ENCODE measurements at regions not wholly inside any gene's neighbourhood (a gene's known extent, or its start where the extent isn't known, plus 50 kb on each side); places are given as distances from the start of the nearest gene placed in this dataset.

DNA sequence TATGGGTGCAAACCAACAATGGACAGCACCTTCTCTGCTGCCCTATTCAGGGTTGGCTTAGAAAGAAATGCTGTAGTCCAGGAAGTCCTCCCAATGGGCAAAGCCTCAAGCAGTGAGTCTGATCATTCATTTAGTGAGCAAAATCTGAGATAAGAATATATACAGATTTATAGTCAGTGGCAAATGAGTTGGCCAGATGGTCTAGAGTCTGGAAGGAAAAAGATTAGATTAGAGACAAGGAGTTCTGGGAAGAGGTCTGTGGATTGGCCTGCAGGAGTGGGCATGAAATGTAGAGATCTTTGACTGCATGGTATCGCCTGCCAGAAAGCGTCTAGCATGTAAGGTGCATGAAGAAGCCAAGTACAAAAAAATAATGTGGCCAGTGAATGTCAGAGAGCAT is 201.9 kb upstream of the PTER start:
- no peak for FAIRE-seq
- POLR2A ChIA-PET = no interaction called here
- 42% methylated on average over 2 of the region's 2 CpGs for WGBS (ENCODE audit: missing lambda C conversion rate)

DNA sequence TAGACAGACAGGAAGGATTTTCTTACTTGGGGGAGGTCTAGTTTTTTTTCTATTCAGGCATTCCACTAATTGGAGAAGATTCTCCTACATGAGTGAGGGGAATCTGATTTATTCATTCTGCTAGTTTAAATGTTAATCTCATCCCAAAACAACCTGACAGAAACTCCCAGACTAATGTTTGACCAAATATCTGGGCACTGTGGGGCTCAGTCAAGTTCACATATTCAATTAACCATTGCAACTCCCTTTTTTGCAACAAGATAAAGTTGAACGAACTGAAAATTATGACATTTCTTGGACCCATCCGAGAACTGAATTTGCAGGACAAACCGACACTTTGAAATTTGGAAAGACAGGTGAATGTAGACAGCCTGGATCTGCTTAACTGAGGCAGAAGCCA is 194.4 kb upstream of the PTER start:
- no peak for ATAC-seq
- CTCF ChIA-PET = interaction anchor here (0.8 kb wide), 1 partner anchor 10 kb away, joined by 3 read pairs; no protein-coding TSS in a partner anchor
- POLR2A ChIA-PET = no interaction called here

More for the DNA sequence above, 201.9 kb upstream of the PTER start:
- CTCF ChIA-PET = interaction anchor here (0.5 kb wide), 1 partner anchor 127 kb away, joined by 3 read pairs; no protein-coding TSS in a partner anchor
- Histone ChIP-seq H3K9me3 (no peaks in the 10 kb centered on the region), H3K27ac (no peak overlapping the region), H3K4me3 (no peak overlapping the region), H3K4me2 (no peak overlapping the region), H3K4me1 (no peaks in the 10 kb centered on the region)
- DNase-seq (ENCODE audit: low read depth in 1 of 2, low spot score in 1 of 2) (no peak), ATAC-seq (no peak)
- TF ChIP-seq CBX8 (IDR thresholded peaks at IDR 0.05) (no peak), HOXA7 (CRISPR knock-in tag; IDR thresholded peaks at IDR 0.05) (no peak), RARB (CRISPR knock-in tag; IDR thresholded peaks at IDR 0.05) (no peak), ZFP36 (IDR thresholded peaks at IDR 0.05; ENCODE audit: borderline replicate concordance, partially characterized antibody) (no peak), EP300 (IDR thresholded peaks at IDR 0.05) (no peak), ZNF302 (CRISPR knock-in tag; IDR thresholded peaks at IDR 0.05) (no peak), HOXB13 (CRISPR knock-in tag; IDR thresholded peaks at IDR 0.05; ENCODE audit: low read depth) (no peak), MAFK (IDR thresholded peaks at IDR 0.05; ENCODE audit: partially characterized antibody) (no peak), SREBF2 (IDR thresholded peaks at IDR 0.05) (no peak), FOXS1 (CRISPR knock-in tag; IDR thresholded peaks at IDR 0.05) (no peak), RCOR1 (IDR thresholded peaks at IDR 0.05; ENCODE audit: low read depth, low read length) (no peak), JUN (IDR thresholded peaks at IDR 0.05) (no peak), RAD21 (conservative IDR thresholded peaks at IDR 0.05 in 1 of 2, IDR thresholded peaks at IDR 0.05 in 1 of 2) (no peak)
- TF ChIP-seq, protein P1, sequence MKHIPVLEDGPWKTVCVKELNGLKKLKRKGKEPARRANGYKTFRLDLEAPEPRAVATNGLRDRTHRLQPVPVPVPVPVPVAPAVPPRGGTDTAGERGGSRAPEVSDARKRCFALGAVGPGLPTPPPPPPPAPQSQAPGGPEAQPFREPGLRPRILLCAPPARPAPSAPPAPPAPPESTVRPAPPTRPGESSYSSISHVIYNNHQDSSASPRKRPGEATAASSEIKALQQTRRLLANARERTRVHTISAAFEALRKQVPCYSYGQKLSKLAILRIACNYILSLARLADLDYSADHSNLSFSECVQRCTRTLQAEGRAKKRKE (CRISPR knock-in tag; IDR thresholded peaks at IDR 0.05; ENCODE audit: low read depth) = no peak
- TF ChIP-seq, protein P2, sequence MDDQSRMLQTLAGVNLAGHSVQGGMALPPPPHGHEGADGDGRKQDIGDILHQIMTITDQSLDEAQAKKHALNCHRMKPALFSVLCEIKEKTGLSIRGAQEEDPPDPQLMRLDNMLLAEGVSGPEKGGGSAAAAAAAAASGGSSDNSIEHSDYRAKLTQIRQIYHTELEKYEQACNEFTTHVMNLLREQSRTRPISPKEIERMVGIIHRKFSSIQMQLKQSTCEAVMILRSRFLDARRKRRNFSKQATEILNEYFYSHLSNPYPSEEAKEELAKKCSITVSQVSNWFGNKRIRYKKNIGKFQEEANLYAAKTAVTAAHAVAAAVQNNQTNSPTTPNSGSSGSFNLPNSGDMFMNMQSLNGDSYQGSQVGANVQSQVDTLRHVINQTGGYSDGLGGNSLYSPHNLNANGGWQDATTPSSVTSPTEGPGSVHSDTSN (IDR thresholded peaks at IDR 0.05) = no peak
- TF ChIP-seq, protein P3, sequence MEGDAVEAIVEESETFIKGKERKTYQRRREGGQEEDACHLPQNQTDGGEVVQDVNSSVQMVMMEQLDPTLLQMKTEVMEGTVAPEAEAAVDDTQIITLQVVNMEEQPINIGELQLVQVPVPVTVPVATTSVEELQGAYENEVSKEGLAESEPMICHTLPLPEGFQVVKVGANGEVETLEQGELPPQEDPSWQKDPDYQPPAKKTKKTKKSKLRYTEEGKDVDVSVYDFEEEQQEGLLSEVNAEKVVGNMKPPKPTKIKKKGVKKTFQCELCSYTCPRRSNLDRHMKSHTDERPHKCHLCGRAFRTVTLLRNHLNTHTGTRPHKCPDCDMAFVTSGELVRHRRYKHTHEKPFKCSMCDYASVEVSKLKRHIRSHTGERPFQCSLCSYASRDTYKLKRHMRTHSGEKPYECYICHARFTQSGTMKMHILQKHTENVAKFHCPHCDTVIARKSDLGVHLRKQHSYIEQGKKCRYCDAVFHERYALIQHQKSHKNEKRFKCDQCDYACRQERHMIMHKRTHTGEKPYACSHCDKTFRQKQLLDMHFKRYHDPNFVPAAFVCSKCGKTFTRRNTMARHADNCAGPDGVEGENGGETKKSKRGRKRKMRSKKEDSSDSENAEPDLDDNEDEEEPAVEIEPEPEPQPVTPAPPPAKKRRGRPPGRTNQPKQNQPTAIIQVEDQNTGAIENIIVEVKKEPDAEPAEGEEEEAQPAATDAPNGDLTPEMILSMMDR (IDR thresholded peaks at IDR 0.05) = no peak
- TF ChIP-seq, protein P4, sequence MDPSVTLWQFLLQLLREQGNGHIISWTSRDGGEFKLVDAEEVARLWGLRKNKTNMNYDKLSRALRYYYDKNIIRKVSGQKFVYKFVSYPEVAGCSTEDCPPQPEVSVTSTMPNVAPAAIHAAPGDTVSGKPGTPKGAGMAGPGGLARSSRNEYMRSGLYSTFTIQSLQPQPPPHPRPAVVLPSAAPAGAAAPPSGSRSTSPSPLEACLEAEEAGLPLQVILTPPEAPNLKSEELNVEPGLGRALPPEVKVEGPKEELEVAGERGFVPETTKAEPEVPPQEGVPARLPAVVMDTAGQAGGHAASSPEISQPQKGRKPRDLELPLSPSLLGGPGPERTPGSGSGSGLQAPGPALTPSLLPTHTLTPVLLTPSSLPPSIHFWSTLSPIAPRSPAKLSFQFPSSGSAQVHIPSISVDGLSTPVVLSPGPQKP (IDR thresholded peaks at IDR 0.05; ENCODE audit: low read depth, low read length) = no peak
- TF ChIP-seq, protein P5, sequence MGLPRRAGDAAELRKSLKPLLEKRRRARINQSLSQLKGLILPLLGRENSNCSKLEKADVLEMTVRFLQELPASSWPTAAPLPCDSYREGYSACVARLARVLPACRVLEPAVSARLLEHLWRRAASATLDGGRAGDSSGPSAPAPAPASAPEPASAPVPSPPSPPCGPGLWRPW (IDR thresholded peaks at IDR 0.05) = no peak

More for the DNA sequence above, 194.4 kb upstream of the PTER start:
- Histone ChIP-seq H3K9me3 (no peaks in the 10 kb centered on the region), H3K27ac (no peak overlapping the region), H3K4me3 (no peak overlapping the region), H3K4me2 (no peak overlapping the region), H3K4me1 (no peaks in the 10 kb centered on the region)
- WGBS (ENCODE audit: missing lambda C conversion rate) = 37% methylated on average over 3 of the region's 3 CpGs
- FAIRE-seq = no peak
- no peak for DNase-seq (ENCODE audit: low read depth in 1 of 2, low spot score in 1 of 2)
- TF ChIP-seq RNF2 (IDR thresholded peaks at IDR 0.05; ENCODE audit: borderline replicate concordance, low read depth) (no peak), CHD2 (IDR thresholded peaks at IDR 0.05; ENCODE audit: low read length, partially characterized antibody) (no peak), JUNB (IDR thresholded peaks at IDR 0.05) (no peak)

Measured in A549 (cell line).